Limb (tissue), 2 donors: ENCODE measurements at regions not wholly inside any gene's neighbourhood (a gene's known extent, or its start where the extent isn't known, plus 50 kb on each side); places are given as distances from the start of the nearest gene placed in this dataset.

Experiments used
- DNase-seq, 2 donors: peaks; one replicate each; pipeline ENCODE4 v3.0.0-alpha.2; 2016; ENCODE audit errors: extremely low spot score in 2 of 2

GRCh38 chr20:16220826-16221225, 352.4 kb downstream of the KIF16B start:
- DNase-seq: no peak

- DNase-seq: no peak
These were observed 354.1 kb downstream of the KIF16B start for GRCh38 chr20:16219182-16219581.

GRCh38 chr20:16216914-16217230, 356.4 kb downstream of the KIF16B start:
- no peak for DNase-seq

- no peak for DNase-seq
These were observed 356.9 kb downstream of the KIF16B start for GRCh38 chr20:16216227-16216913.

GRCh38 chr20:16215041-16215440, 358.2 kb downstream of the KIF16B start:
- no peak for DNase-seq

- no peak for DNase-seq
These were observed 360.5 kb downstream of the KIF16B start for GRCh38 chr20:16212790-16213189.

GRCh38 chr20:16209951-16210361, 363.3 kb downstream of the KIF16B start:
- DNase-seq: peak in 1 of 2 donors; percentile 46

- DNase-seq: peak in 1 of 2 donors; percentile 3
These were observed 363.9 kb downstream of the KIF16B start for GRCh38 chr20:16209357-16209756.

GRCh38 chr20:16208443-16208842, 364.8 kb downstream of the KIF16B start:
- DNase-seq: no peak

GRCh38 chr20:16206817-16207216, 366.4 kb downstream of the KIF16B start:
- no peak for DNase-seq

GRCh38 chr20:16205507-16205906, 367.7 kb downstream of the KIF16B start:
- DNase-seq: no peak

GRCh38 chr20:16203096-16203495, 370.2 kb downstream of the KIF16B start:
- DNase-seq: peak; percentile 32 to 44

- DNase-seq: no peak
These were observed 372.1 kb downstream of the KIF16B start for GRCh38 chr20:16201191-16201590.

- DNase-seq: no peak
These were observed 375.6 kb downstream of the KIF16B start for GRCh38 chr20:16197696-16198095.

- DNase-seq: no peak
These were observed 377.6 kb downstream of the KIF16B start for GRCh38 chr20:16195671-16196070.

GRCh38 chr20:16194617-16195360, 378.5 kb downstream of the KIF16B start:
- DNase-seq: no peak

GRCh38 chr20:16191496-16191895, 381.8 kb downstream of the KIF16B start:
- DNase-seq: no peak

- DNase-seq: no peak
These were observed 383.9 kb downstream of the KIF16B start for GRCh38 chr20:16189371-16189770.

GRCh38 chr20:16187956-16188616, 385.2 kb downstream of the KIF16B start:
- DNase-seq: no peak

GRCh38 chr20:16179919-16180318, 393.3 kb downstream of the KIF16B start:
- DNase-seq: no peak

- no peak for DNase-seq
These were observed 393.9 kb downstream of the KIF16B start for GRCh38 chr20:16179371-16179770.

- DNase-seq: no peak
These were observed 394.6 kb downstream of the KIF16B start for GRCh38 chr20:16178546-16179135.
